NCI-H1105 treated with DMSO at 0.1 percent for 48 hours (cell line): ENCODE measurements at regions not wholly inside any gene's neighbourhood (a gene's known extent, or its start where the extent isn't known, plus 50 kb on each side); places are given as distances from the start of the nearest gene placed in this dataset.

ENCODE experiments used
- DNase-seq: peaks from one replicate; lab custom pipeline; 2025; lab: John Stamatoyannopoulos, UW

DNA sequence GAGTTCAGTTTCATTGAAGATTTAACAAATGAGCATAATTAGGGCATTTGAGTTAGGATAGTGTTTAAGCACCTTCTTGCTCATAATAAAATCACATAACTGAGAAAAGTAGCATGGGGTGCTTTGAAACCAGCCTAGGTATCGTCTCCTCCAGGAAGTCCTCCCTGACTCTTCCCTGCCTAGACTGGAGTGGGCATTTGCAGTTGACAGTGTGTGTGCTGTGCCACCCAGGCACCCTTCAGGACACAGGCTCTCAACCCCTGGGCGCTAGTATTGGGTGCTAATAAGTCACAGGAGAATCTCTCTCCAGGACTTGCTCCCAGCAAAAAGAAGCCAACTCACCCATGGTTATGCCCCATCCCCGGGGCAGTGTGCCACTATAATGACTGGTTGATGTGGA, 584.1 kb downstream of the INSC start:
- DNase-seq: no peak

DNA sequence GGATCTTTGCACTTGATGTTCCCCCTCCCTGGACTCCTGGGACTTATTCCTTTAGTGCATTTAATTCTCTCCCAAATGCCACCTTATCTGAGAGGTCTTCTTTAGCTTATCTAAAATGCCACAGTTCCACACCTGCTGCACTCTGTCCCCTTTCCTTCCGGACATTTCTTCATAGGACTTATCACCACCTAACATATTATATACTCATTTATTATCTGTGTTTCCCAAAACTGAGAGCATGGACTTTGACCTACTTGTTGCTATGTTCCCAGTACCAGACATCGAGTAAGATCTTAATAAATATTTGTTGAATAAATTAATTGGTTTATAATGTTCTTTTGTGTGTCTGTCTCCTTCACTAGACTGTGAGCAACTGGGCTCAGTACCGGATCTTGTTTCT, 585.3 kb downstream of the INSC start:
- DNase-seq: no peak

DNA sequence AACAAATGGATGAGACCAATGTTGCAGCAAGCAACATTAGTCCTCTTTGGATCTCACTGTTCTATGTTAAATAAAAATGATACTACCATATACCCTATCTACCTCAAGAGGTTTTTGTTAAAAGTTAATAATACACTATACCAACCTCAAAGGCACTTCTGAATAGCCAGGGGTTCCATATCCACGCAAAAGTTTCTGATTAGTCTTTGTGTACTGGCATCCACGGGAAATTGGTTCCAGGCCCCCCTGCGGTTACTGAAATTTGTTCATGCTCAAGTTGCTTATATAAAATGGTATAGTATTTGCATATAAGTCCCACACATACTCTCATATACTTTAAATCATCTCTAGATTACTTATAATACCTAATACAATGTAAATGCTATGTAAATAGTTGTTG, 585.7 kb downstream of the INSC start:
- no peak for DNase-seq

DNA sequence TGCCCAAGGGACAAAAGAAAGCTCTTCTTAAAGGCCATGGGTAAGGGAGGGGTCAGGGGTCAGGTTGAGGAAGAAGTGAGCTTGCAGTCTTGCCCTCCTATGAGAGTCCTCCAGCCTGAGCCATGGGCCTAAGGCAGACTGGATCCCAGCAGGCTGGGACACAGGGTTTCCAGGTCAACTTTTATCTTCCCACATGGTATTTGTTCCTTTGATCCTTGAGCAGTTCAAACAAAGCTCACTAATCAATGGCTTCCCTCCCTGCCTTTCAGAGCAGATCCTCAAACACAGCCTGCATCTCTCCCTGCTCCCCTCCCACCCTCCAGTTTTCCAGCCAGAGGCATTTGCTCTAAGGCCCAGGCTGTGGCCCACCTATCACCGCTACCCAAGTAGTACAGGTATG, 589.3 kb downstream of the INSC start:
- DNase-seq: no peak

DNA sequence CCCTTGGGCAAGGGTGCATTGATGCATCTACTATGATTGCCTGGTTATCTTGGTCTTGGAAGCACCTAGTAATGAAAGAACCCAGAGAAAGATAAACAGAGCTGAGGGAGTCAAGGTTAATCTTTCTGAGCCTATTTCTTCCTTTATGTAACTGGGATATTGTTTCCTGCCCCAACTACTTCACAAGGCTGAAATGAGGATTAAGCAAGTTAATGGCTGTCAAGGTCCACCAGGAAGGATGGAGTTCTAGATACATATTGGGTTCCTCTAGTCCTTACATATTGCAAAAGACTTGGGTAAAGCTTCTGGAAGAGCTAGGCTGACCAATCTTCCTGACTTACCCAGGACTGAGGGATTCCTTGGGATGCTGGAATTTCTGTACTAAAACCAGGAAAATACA, 589.8 kb downstream of the INSC start:
- no peak for DNase-seq

DNA sequence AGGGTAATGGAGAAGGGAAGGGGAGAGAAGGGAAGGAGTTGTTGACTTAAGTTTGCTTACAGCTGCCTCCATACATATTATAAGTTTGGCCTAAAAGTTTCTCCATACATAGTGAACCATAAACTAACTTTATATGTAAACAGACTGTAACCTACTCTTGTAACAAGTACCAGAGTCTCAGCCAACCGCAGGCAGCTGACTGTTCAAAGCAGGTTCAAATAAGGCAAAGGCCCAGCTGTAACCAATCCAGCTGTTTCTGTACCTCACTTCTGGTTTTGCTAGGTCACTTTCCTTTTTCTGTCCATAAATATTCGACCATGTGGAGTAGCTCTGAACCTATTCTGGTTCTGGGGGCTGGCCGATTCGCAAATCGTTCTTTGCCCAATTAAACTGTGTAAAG, 591.2 kb downstream of the INSC start:
- DNase-seq: no peak

GRCh38 chr11:15707194-15707593, 592.5 kb downstream of the INSC start:
- no peak for DNase-seq

DNA sequence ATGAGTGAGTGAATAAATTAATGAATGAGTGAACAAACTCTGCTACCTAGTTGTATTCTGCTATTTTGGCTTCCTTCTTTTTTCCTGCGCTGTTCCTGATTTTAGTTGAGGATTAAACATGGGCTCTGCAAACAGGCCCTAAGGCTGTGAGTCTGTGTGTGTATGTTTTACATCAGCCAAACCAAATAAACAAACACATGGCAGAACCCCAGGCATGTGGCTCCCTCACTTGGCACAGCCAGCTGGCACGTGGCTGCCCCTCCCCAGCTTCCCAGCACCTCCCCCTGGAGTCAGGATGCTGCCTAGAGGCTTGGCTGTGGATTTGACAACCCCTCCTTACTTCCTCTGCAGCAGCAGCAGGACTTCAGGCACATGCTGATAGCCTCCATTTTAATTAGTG, 593.2 kb downstream of the INSC start:
- peak; percentile 86 for DNase-seq

DNA sequence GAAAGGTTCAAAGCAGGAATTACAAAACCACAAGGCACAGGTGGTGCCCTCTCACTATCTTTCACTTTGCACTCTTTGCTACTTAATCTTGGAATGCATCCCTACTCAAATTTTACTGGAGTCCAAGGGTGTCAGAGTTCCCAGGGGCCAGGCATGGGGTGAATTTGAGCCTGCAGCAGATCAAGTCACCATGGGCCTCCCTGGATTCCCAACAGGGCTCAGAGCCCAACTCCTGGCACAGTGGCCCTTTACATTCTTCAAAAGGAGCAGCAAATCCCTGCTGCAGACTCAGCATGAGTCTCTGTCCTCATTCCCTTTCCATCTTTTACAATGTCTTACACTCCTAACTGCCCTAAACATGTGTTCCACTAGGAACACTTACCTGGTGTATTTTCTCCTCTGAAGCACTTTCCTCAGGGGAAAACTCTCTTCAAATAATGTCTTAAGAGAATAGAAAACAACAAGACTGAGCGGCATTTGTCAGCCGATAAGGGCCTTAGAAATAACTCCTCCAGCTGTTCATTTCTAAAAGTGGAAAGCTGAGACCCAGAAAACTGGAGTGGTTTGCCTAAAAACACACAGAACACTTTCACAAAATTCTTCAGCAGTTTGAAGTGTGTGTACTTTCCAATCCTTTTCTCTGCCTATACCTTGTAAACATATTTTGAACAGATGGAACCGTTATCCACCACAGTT, 596.0 kb downstream of the INSC start:
- no peak for DNase-seq

DNA sequence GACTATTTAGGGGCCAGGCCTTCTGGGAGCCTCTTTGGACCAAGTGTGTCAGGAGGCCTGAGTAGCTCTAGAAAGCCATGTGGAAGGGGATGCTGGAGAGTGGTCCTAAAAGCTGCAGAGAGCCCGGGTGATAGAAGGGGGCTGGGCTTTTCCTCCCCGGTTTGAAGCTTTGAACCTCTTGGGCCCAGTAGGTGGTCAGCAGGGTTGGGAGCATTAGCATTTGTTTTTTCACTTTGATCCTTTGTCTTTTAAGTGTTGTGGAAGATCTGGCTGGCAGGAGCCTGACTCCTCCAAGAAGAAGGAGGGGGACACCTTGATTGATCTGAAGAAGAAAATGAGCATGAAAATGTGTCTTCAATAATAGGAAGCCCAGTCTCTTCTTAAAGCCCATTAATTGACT, 596.6 kb downstream of the INSC start:
- DNase-seq: no peak

- peak; percentile 100 for DNase-seq
Observed at GRCh38 chr11:15714641-15715399, 600.1 kb downstream of the INSC start.

DNA sequence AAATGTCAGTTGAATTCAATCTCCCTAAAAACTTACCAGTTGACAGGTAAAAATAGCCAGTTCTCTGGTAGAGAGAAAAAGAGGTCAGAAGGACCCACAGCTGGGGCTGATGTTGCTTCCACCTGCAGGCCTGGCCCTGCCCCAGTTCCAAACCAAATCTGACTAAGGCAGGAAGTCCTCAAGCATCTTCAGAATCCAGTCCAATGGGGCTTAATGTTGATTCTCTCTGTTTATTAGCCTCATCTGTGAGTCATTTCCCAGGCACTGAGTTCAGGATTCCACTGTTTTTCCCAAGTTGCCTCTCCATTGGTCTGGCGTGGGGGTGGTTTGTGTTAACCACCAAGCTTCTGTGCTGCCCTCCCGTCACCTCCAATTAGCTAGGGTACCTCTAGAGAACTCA, 601.8 kb downstream of the INSC start:
- DNase-seq: no peak

DNA sequence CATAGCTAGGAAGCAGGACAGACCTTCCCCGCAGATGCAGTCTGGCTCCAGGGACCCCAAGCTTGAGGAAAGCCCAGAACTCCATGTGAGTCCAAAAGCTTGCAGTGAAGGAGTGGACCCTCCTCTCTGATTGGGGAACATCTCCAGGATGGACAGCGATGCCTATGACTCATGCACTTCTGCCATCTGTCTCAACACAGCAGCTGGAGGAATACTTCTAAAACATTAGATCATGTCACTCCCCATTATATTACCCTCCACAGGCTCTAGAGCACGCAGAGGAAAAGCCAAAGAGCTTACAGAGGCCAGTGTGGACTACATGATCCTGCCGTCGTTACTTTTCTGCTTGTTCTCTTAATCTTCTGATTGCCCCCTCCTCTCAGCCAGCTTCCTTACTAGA, 605.7 kb downstream of the INSC start:
- no peak for DNase-seq

DNA sequence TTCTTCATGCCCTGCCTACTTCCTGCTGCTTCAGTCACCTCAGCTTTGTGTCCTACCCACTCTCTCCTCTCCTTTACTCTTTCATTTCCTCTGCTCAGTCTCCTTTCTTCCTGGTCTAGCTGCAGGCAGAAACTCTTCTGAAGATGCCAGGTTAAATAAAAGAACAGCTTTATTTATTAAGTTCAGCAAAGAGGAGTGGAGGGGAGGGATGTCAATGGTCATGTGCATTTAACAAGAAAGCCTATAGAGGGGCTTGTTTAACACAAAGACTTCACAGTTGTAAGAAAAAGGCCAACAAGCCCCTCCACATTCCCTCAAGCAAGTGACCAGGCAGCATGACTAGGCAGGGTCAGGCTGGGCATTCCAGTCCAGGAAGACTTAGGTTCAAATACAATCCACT, 609.2 kb downstream of the INSC start:
- DNase-seq: no peak

GRCh38 chr11:15724601-15725000, 609.9 kb downstream of the INSC start:
- no peak for DNase-seq

- no peak for DNase-seq
Observed at GRCh38 chr11:15725246-15725645, 610.5 kb downstream of the INSC start.

- DNase-seq: no peak
Observed at GRCh38 chr11:15726221-15726746, 611.6 kb downstream of the INSC start.

- no peak for DNase-seq
Observed at GRCh38 chr11:15726893-15727519, 612.3 kb downstream of the INSC start.

- no peak for DNase-seq
Observed at GRCh38 chr11:15727520-15727914, 612.8 kb downstream of the INSC start.

DNA sequence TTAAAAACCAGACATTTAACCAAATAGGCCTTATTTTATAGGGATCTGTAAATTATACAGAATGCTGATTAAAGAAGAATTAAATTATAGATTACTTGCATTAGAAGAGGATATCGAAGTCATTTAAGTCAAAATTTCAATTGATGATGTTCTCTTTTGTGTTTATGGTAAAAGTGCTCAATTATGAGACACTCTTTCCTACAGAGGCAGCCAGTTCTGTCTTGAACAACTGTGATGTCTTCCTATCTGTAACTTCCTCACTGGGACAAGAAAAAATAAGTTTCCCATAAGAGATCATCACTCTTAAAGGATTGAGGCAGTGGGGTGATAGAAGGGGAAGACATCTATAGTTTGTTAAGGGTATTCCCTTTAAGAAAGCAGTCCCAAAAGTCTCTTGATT, 613.5 kb downstream of the INSC start:
- no peak for DNase-seq

DNA sequence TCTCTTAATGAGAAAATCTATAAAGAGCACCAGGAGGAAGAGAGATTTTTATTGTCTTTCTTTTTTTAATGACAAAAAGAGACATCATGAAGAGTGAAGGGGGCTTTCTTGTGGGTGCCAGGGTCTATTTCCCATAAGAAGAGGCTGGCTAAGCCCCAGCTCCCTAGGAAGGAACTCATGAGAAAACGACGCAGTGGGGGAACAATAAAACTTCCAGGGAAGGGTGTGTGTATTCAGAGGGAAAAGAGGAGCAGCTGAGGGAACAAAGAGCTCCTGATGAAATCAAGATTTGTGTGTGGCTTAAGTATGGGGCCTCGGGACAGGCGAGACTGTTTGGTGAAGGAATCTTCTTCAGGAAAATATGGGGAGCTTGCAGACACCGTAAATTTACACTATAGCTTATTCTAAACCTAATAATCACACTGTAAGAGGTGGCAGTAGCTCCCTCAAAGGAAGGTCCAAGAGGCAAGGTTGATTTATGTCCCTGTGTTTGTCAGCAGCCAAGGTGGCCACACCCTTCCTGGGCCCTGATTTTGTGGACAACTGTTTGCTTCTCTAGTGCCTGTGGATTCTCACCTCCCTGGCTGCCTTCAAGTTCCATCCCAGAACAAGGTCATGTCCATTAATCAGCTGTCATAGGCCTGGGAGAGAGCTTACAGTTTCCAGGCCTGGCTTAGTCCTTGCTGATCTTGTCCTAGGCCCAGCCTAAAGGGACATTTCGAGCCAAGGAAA, 615.7 kb downstream of the INSC start:
- no peak for DNase-seq

GRCh38 chr11:15730995-15731385, 616.3 kb downstream of the INSC start:
- no peak for DNase-seq
